Activated naive CD8-positive, alpha-beta T cell (primary cell): ENCODE measurements at regions not wholly inside any gene's neighbourhood (a gene's known extent, or its start where the extent isn't known, plus 50 kb on each side); places are given as distances from the start of the nearest gene placed in this dataset.
"Not testable (repeated sequence)": the region's sequence is repeated elsewhere in the genome, so short reads cannot be mapped to it uniquely, and the experiment has no call there.

ENCODE experiments used
- H3K27ac Mint-ChIP-seq: one replicate; pipeline ENCODE4 v1.8.0; 2021; ENCODE audit warnings: mixed read lengths
- H3K27me3 Mint-ChIP-seq: one replicate; pipeline ENCODE4 v1.8.0; 2021; ENCODE audit warnings: mixed read lengths
- H3K36me3 Mint-ChIP-seq: one replicate; pipeline ENCODE4 v1.8.0; 2021; ENCODE audit warnings: mixed read lengths
- H3K4me1 Mint-ChIP-seq: one replicate; pipeline ENCODE4 v1.8.0; 2021; ENCODE audit warnings: low read depth, mixed read lengths
- H3K4me3 Mint-ChIP-seq: one replicate; pipeline ENCODE4 v1.8.0; 2021; ENCODE audit warnings: mild to moderate bottlenecking, mixed read lengths
- H3K9me3 Mint-ChIP-seq: one replicate; pipeline ENCODE4 v1.8.0; 2021; ENCODE audit warnings: low read depth, mixed read lengths

GRCh38 chr7:108875139-108875538 is 305.5 kb downstream of the DNAJB9 start:
- H3K27me3 Mint-ChIP-seq, result no peaks in the 10 kb centered on the region
- H3K4me1 Mint-ChIP-seq, result no peaks in the 10 kb centered on the region
- H3K4me3 Mint-ChIP-seq, result no peak overlapping the region
- H3K36me3 Mint-ChIP-seq, result no peaks in the 10 kb centered on the region
- peaks cover 3% of the 10 kb centered on the region for H3K9me3 Mint-ChIP-seq
- H3K27ac Mint-ChIP-seq, result no peak overlapping the region

GRCh38 chr7:108890862-108891261 is 321.2 kb downstream of the DNAJB9 start:
- Mint-ChIP-seq H3K27ac (no peak overlapping the region), H3K9me3 (peaks cover 4% of the 10 kb centered on the region), H3K4me1 (no peaks in the 10 kb centered on the region), H3K27me3 (no peaks in the 10 kb centered on the region), H3K4me3 (no peak overlapping the region), H3K36me3 (no peaks in the 10 kb centered on the region)

- no peaks in the 10 kb centered on the region for H3K9me3 Mint-ChIP-seq
- H3K36me3 Mint-ChIP-seq, result no peaks in the 10 kb centered on the region
- no peaks in the 10 kb centered on the region for H3K27me3 Mint-ChIP-seq
- no peaks in the 10 kb centered on the region for H3K4me1 Mint-ChIP-seq
- H3K27ac Mint-ChIP-seq, result no peak overlapping the region
- H3K4me3 Mint-ChIP-seq, result no peak overlapping the region
Observed at GRCh38 chr7:108908456-108908855, 338.8 kb downstream of the DNAJB9 start.

GRCh38 chr7:108911016-108911415 is 341.3 kb downstream of the DNAJB9 start:
- Mint-ChIP-seq H3K36me3 (no peaks in the 10 kb centered on the region), H3K9me3 (peaks cover 11% of the 10 kb centered on the region), H3K4me1 (no peaks in the 10 kb centered on the region), H3K4me3 (no peak overlapping the region), H3K27me3 (no peaks in the 10 kb centered on the region), H3K27ac (no peak overlapping the region)

GRCh38 chr7:108920490-108920889 is 350.8 kb downstream of the DNAJB9 start:
- Mint-ChIP-seq H3K27me3 (no peaks in the 10 kb centered on the region), H3K36me3 (no peaks in the 10 kb centered on the region), H3K9me3 (peaks cover 43% of the 10 kb centered on the region), H3K27ac (no peak overlapping the region), H3K4me3 (no peak overlapping the region), H3K4me1 (no peaks in the 10 kb centered on the region)

GRCh38 chr7:108943048-108943447 is 373.4 kb downstream of the DNAJB9 start:
- not testable (repeated sequence) for H3K27ac Mint-ChIP-seq

GRCh38 chr7:108947526-108947925 is 377.9 kb downstream of the DNAJB9 start:
- no peaks in the 10 kb centered on the region for H3K36me3 Mint-ChIP-seq
- H3K9me3 Mint-ChIP-seq, result peaks cover 6% of the 10 kb centered on the region
- H3K4me1 Mint-ChIP-seq, result no peaks in the 10 kb centered on the region
- no peaks in the 10 kb centered on the region for H3K27me3 Mint-ChIP-seq
- H3K4me3 Mint-ChIP-seq, result no peak overlapping the region
- H3K27ac Mint-ChIP-seq, result no peak overlapping the region

More at GRCh38 chr7:108943048-108943447, 373.4 kb downstream of the DNAJB9 start:
- H3K36me3 Mint-ChIP-seq, H3K4me1 Mint-ChIP-seq, H3K27me3 Mint-ChIP-seq, H3K9me3 Mint-ChIP-seq, H3K4me3 Mint-ChIP-seq: not testable (repeated sequence)

GRCh38 chr7:108972004-108972403 is 402.3 kb downstream of the DNAJB9 start:
- Mint-ChIP-seq H3K27me3 (no peaks in the 10 kb centered on the region), H3K9me3 (no peaks in the 10 kb centered on the region), H3K27ac (no peak overlapping the region), H3K36me3 (no peaks in the 10 kb centered on the region), H3K4me1 (no peaks in the 10 kb centered on the region), H3K4me3 (no peak overlapping the region)

GRCh38 chr7:108973075-108973474 is 403.4 kb downstream of the DNAJB9 start:
- H3K9me3 Mint-ChIP-seq, result no peaks in the 10 kb centered on the region
- H3K27me3 Mint-ChIP-seq, result no peaks in the 10 kb centered on the region
- no peaks in the 10 kb centered on the region for H3K36me3 Mint-ChIP-seq
- no peak overlapping the region for H3K27ac Mint-ChIP-seq
- H3K4me1 Mint-ChIP-seq, result no peaks in the 10 kb centered on the region
- H3K4me3 Mint-ChIP-seq, result no peak overlapping the region

- Mint-ChIP-seq H3K27me3 (no peaks in the 10 kb centered on the region), H3K4me3 (no peak overlapping the region), H3K36me3 (no peaks in the 10 kb centered on the region), H3K9me3 (no peaks in the 10 kb centered on the region), H3K27ac (no peak overlapping the region), H3K4me1 (no peaks in the 10 kb centered on the region)
Observed at GRCh38 chr7:108974641-108975040, 405.0 kb downstream of the DNAJB9 start.

- Mint-ChIP-seq H3K27me3 (no peaks in the 10 kb centered on the region), H3K4me1 (no peaks in the 10 kb centered on the region), H3K27ac (no peak overlapping the region), H3K36me3 (no peaks in the 10 kb centered on the region), H3K9me3 (peaks cover 8% of the 10 kb centered on the region), H3K4me3 (no peak overlapping the region)
Observed at GRCh38 chr7:108985037-108985436, 415.4 kb downstream of the DNAJB9 start.

- Mint-ChIP-seq H3K4me3 (no peak overlapping the region), H3K9me3 (peaks cover 3% of the 10 kb centered on the region)
Observed at GRCh38 chr7:108989319-108989718, 419.6 kb downstream of the DNAJB9 start.

GRCh38 chr7:108997480-108997879 is 427.8 kb downstream of the DNAJB9 start:
- H3K4me3 Mint-ChIP-seq, result no peak overlapping the region
- no peaks in the 10 kb centered on the region for H3K36me3 Mint-ChIP-seq
- no peaks in the 10 kb centered on the region for H3K9me3 Mint-ChIP-seq
- no peaks in the 10 kb centered on the region for H3K27me3 Mint-ChIP-seq
- no peak overlapping the region for H3K27ac Mint-ChIP-seq
- H3K4me1 Mint-ChIP-seq, result no peaks in the 10 kb centered on the region

More at GRCh38 chr7:108989319-108989718, 419.6 kb downstream of the DNAJB9 start:
- Mint-ChIP-seq H3K4me1 (no peaks in the 10 kb centered on the region), H3K27ac (no peak overlapping the region), H3K27me3 (no peaks in the 10 kb centered on the region), H3K36me3 (no peaks in the 10 kb centered on the region)

GRCh38 chr7:109003742-109004141 is 434.1 kb downstream of the DNAJB9 start:
- H3K36me3 Mint-ChIP-seq, result no peaks in the 10 kb centered on the region
- H3K4me3 Mint-ChIP-seq, result no peak overlapping the region
- no peak overlapping the region for H3K27ac Mint-ChIP-seq
- no peaks in the 10 kb centered on the region for H3K4me1 Mint-ChIP-seq
- H3K27me3 Mint-ChIP-seq, result no peaks in the 10 kb centered on the region
- no peaks in the 10 kb centered on the region for H3K9me3 Mint-ChIP-seq

GRCh38 chr7:109009636-109010035 is 440.0 kb downstream of the DNAJB9 start:
- H3K4me1 Mint-ChIP-seq, result no peaks in the 10 kb centered on the region
- no peak overlapping the region for H3K27ac Mint-ChIP-seq
- no peak overlapping the region for H3K4me3 Mint-ChIP-seq
- H3K27me3 Mint-ChIP-seq, result no peaks in the 10 kb centered on the region
- H3K9me3 Mint-ChIP-seq, result no peaks in the 10 kb centered on the region
- no peaks in the 10 kb centered on the region for H3K36me3 Mint-ChIP-seq

- Mint-ChIP-seq H3K4me3 (no peak overlapping the region), H3K36me3 (no peaks in the 10 kb centered on the region), H3K27ac (no peak overlapping the region), H3K4me1 (no peaks in the 10 kb centered on the region), H3K27me3 (peaks cover 1% of the 10 kb centered on the region), H3K9me3 (no peaks in the 10 kb centered on the region)
Observed at GRCh38 chr7:109020251-109020650, 450.6 kb downstream of the DNAJB9 start.
